ENCODE measurements at regions not wholly inside any gene's neighbourhood (a gene's known extent, or its start where the extent isn't known, plus 50 kb on each side); places are given as distances from the start of the nearest gene placed in this dataset.

GRCh38 chr9:118553465-118553864 is 815.8 kb downstream of the BRINP1 start:
- Mint-ChIP-seq H3K27ac (no peak overlapping the region), H3K27me3 (ENCODE audit: insufficient read depth, low read depth) (no peaks in the 10 kb centered on the region), H3K36me3 (no peaks in the 10 kb centered on the region), H3K9me3 (no peaks in the 10 kb centered on the region), H3K4me1 (no peaks in the 10 kb centered on the region), H3K4me3 (no peak overlapping the region)
- Histone ChIP-seq H3K4me1 (no peaks in the 10 kb centered on the region), H3K79me2 (ENCODE audit: low read depth) (no peaks in the 10 kb centered on the region), H3F3A (ENCODE audit: low read depth) (no peaks in the 10 kb centered on the region), H3K9ac (no peak overlapping the region), H3K27ac (no peak overlapping the region), H3K9me3 (ENCODE audit: low read depth) (no peaks in the 10 kb centered on the region), H3K36me3 (no peaks in the 10 kb centered on the region), H3K27me3 (no peaks in the 10 kb centered on the region), H2AFZ (replicated peaks) (no peak overlapping the region), H4K20me1 (ENCODE audit: low read depth) (no peaks in the 10 kb centered on the region), H3K4me2 (no peak overlapping the region), H3K4me3 (no peak overlapping the region)
- DNase-seq (ENCODE audit: low spot score), result no peak
- TF ChIP-seq EZH2 (IDR thresholded peaks at IDR 0.05) (no peak), CTCF (IDR thresholded peaks at IDR 0.05) (no peak), EZH2phosphoT487 (IDR thresholded peaks at IDR 0.05) (no peak)

- Mint-ChIP-seq H3K4me3 (no peak overlapping the region), H3K27ac (no peak overlapping the region), H3K4me1 (no peaks in the 10 kb centered on the region), H3K27me3 (ENCODE audit: insufficient read depth, low read depth) (no peaks in the 10 kb centered on the region), H3K36me3 (no peaks in the 10 kb centered on the region), H3K9me3 (no peaks in the 10 kb centered on the region)
- Histone ChIP-seq H3K27ac (no peak overlapping the region), H3K79me2 (ENCODE audit: low read depth) (no peaks in the 10 kb centered on the region), H3K4me1 (no peaks in the 10 kb centered on the region), H4K20me1 (ENCODE audit: low read depth) (no peaks in the 10 kb centered on the region), H3K9ac (no peak overlapping the region), H3K4me2 (no peak overlapping the region), H3K36me3 (no peaks in the 10 kb centered on the region), H2AFZ (replicated peaks) (no peak overlapping the region), H3K9me3 (ENCODE audit: low read depth) (no peaks in the 10 kb centered on the region), H3F3A (ENCODE audit: low read depth) (no peaks in the 10 kb centered on the region), H3K4me3 (no peak overlapping the region), H3K27me3 (no peaks in the 10 kb centered on the region)
- TF ChIP-seq CTCF (IDR thresholded peaks at IDR 0.05) (no peak), EZH2 (IDR thresholded peaks at IDR 0.05) (no peak), EZH2phosphoT487 (IDR thresholded peaks at IDR 0.05) (no peak)
- DNase-seq (ENCODE audit: low spot score), result no peak
Measured at GRCh38 chr9:118554987-118555386, 814.2 kb downstream of the BRINP1 start.

GRCh38 chr9:118558026-118558425 is 811.2 kb downstream of the BRINP1 start:
- Histone ChIP-seq H3K4me1 (no peaks in the 10 kb centered on the region), H3F3A (ENCODE audit: low read depth) (no peaks in the 10 kb centered on the region), H3K27me3 (no peaks in the 10 kb centered on the region), H2AFZ (replicated peaks) (no peak overlapping the region), H3K4me3 (no peak overlapping the region), H3K27ac (no peak overlapping the region), H3K36me3 (no peaks in the 10 kb centered on the region), H3K4me2 (no peak overlapping the region), H3K79me2 (ENCODE audit: low read depth) (no peaks in the 10 kb centered on the region), H4K20me1 (ENCODE audit: low read depth) (no peaks in the 10 kb centered on the region), H3K9ac (no peak overlapping the region), H3K9me3 (ENCODE audit: low read depth) (no peaks in the 10 kb centered on the region)
- DNase-seq (ENCODE audit: low spot score), result no peak
- H3K36me3 Mint-ChIP-seq, result no peaks in the 10 kb centered on the region
- TF ChIP-seq CTCF (IDR thresholded peaks at IDR 0.05) (no peak), EZH2 (IDR thresholded peaks at IDR 0.05) (no peak), EZH2phosphoT487 (IDR thresholded peaks at IDR 0.05) (no peak)
- no peak overlapping the region for H3K27ac Mint-ChIP-seq
- H3K4me1 Mint-ChIP-seq, result no peaks in the 10 kb centered on the region
- peaks cover 2% of the 10 kb centered on the region for H3K27me3 Mint-ChIP-seq (ENCODE audit: insufficient read depth, low read depth)
- no peak overlapping the region for H3K4me3 Mint-ChIP-seq
- H3K9me3 Mint-ChIP-seq, result no peaks in the 10 kb centered on the region

GRCh38 chr9:118558891-118559290 is 810.3 kb downstream of the BRINP1 start:
- no peak for DNase-seq (ENCODE audit: low spot score)
- peaks cover 2% of the 10 kb centered on the region for H3K27me3 Mint-ChIP-seq (ENCODE audit: insufficient read depth, low read depth)
- no peak for TF ChIP-seq EZH2 (IDR thresholded peaks at IDR 0.05)
- TF ChIP-seq CTCF (IDR thresholded peaks at IDR 0.05), result no peak
- no peak for TF ChIP-seq EZH2phosphoT487 (IDR thresholded peaks at IDR 0.05)

More at GRCh38 chr9:118558891-118559290, 810.3 kb downstream of the BRINP1 start:
- H3F3A ChIP-seq (ENCODE audit: low read depth), result no peaks in the 10 kb centered on the region
- H3K4me1 ChIP-seq, result no peaks in the 10 kb centered on the region
- no peaks in the 10 kb centered on the region for H3K9me3 ChIP-seq (ENCODE audit: low read depth)
- no peak overlapping the region for H3K4me3 ChIP-seq
- Mint-ChIP-seq H3K9me3 (no peaks in the 10 kb centered on the region), H3K36me3 (no peaks in the 10 kb centered on the region), H3K27ac (no peak overlapping the region), H3K4me1 (no peaks in the 10 kb centered on the region), H3K4me3 (no peak overlapping the region)
- H3K9ac ChIP-seq, result no peak overlapping the region
- no peak overlapping the region for H3K4me2 ChIP-seq
- H3K27me3 ChIP-seq, result no peaks in the 10 kb centered on the region
- H3K79me2 ChIP-seq (ENCODE audit: low read depth), result no peaks in the 10 kb centered on the region
- H2AFZ ChIP-seq (replicated peaks), result no peak overlapping the region
- H3K36me3 ChIP-seq, result no peaks in the 10 kb centered on the region
- H3K27ac ChIP-seq, result no peak overlapping the region
- no peaks in the 10 kb centered on the region for H4K20me1 ChIP-seq (ENCODE audit: low read depth)
